SH-SY5Y (cell line): ENCODE measurements at regions not wholly inside any gene's neighbourhood (a gene's known extent, or its start where the extent isn't known, plus 50 kb on each side); places are given as distances from the start of the nearest gene placed in this dataset.

Source experiments
- GATA2 ChIP-seq: IDR thresholded peaks from 2 replicates; pipeline ENCODE4 v1.6.1; 2011; ENCODE audit warnings: mild to moderate bottlenecking, low read depth, low read length
- GATA3 ChIP-seq: IDR thresholded peaks from 2 replicates; pipeline ENCODE4 v1.6.1; 2011; ENCODE audit warnings: low read depth, mild to moderate bottlenecking, low read length, moderate library complexity

- TF ChIP-seq GATA3 (no peak), GATA2 (no peak)
Observed at GRCh38 chr2:117232305-117232704, 582.2 kb upstream of the DDX18 start.

DNA sequence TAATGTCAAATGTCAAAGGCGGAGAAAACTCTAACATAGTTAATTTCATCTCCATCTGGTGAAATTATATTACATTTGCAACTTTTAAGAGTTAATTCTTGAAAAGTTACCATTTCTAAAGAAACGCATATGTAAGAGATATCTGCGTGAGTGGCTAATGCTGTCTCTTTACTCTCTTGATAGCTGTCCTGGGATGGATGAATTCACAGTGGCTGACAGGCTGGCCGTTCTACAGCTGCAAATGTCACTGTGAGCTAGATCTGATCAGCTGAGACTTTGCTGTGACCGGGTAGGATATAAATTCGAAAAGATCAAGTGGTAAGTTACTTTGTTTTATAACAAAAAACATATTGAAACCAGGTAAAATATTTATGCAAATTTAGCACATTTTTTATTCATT lies 557.1 kb upstream of the DDX18 start:
- no peak for TF ChIP-seq GATA2
- no peak for TF ChIP-seq GATA3

DNA sequence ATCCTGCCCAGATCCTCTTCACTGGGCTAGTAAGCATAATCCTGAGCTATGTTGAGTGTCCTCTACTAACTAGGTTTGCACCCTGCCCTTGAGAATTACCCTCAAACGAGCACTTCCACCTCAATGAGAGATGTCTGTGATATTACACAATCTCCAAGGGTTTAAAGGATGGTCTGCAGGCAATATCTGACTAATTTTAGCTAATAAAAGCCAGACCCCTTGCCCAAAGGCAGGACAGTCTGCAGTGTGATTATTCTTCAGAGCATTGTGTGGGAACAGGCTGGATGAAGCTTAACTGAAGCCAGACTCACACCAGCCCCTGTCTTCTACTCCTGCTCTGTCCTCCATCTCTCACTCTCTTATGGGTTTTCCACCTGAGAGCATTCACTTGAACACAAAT lies 544.9 kb upstream of the DDX18 start:
- TF ChIP-seq GATA2 (peak; percentile 79), GATA3 (peak; percentile 54; the same call in 1 of the 2 replicates)

- TF ChIP-seq GATA2 (no peak), GATA3 (no peak)
Observed at GRCh38 chr2:117271631-117272030, 542.9 kb upstream of the DDX18 start.

- TF ChIP-seq GATA3 (no peak), GATA2 (no peak)
Observed at GRCh38 chr2:117273009-117273671, 541.4 kb upstream of the DDX18 start.

- TF ChIP-seq GATA2 (no peak), GATA3 (no peak)
Observed at GRCh38 chr2:117293012-117293411, 521.5 kb upstream of the DDX18 start.

DNA sequence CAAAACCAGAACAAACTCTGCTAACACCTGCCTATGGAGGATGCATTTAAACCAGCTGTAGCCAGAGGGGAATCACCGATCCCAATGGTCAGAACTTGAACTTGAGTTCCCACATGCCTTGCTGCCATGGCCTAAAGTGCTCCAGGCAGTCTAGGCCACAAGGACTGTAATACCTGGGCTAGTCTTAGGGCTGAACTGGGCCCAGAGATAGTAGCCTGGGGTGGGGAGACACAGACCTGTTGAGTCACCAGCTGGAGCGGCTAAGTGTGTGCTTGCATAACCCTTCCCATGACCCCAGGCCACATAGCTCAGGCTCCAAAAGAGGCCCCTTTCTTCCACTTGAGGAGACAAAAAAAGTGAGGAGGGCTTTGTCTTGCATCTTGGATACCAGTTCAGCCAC lies 515.0 kb upstream of the DDX18 start:
- no peak for TF ChIP-seq GATA3
- TF ChIP-seq GATA2: no peak

DNA sequence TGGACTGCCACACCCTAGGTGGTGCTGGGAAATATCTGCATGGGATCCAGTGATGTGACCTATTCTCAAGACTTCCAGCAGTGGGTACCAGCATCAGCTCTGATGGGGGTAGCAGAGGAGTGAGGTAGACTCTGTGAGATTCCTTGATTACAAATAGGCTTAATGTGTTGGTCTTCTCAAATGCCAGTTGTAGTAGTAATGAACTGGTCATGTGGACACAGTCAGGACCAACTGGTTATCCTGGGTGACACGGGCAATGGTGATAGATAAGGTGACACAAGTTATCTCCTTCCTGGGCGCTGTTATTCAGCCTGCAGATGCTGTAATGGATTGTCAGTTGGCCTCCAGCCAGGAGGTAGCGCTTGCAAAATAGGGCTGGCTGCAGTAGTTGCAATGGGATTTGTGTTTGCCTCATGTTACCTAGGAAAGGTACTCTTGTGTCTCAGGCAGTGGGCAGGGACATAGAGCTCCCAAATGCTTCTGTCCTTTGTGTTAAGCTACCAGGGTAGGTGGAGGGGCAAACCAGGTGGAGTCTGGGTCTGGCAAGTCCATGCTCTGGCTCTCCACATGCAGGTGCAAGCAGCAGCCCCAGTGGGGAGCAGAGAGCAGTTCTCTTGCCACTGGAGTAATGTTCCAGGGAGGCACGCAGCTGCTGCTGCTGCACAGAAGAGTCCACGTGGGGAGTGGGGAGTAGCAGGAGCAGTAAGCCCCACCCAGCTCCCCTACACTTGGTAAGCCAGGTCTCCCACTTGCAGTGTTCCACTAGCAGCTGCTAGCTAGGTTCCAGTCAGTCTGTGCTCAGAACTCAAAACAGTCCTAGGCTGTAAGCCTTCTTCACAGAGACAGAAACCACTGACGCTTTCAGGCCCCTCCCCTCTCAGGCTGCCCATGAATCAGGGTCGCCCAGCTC lies 505.4 kb upstream of the DDX18 start:
- no peak for TF ChIP-seq GATA3
- 0 out of 2 replicates have a peak, but pooled peaks have one; percentile 15 for TF ChIP-seq GATA2

DNA sequence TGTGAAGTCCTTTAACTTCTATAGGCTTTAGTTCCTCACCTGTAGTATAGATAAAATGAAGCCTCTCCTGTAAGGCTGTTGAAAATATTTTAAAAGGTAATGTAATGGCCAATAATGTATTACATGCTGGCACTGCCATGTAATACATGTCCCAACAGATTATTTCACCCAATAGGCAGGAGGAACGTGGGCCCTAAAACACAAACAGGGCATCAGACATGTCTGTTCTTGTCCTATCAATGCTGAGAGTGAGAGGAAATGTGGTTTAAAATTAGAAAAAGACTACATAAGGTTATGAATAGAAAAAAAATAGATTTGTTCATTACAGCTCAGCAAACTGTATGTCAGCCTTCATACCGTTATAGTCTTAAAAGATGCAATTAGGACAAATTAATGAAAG lies 492.7 kb upstream of the DDX18 start:
- TF ChIP-seq GATA3 (no peak), GATA2 (no peak)

DNA sequence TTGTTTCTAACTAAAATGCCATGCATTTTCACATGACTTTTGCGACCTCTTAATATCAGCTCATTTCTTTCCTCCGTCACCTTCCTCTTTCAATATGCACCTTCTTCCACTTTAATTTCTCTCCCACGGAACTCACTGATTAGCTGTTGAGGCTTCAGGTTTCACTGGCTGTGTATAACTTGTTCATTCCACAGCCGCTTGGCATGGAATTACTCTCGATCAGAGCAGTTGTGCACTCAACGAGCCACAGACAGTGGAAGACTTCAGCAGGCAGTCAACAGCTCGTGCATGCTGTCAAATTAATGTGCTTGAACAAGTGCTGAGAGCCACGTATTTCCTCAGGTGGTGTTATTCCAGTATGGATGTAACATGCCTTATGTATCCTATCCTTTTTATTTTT lies 491.2 kb upstream of the DDX18 start:
- TF ChIP-seq GATA2 (no peak), GATA3 (no peak)

DNA sequence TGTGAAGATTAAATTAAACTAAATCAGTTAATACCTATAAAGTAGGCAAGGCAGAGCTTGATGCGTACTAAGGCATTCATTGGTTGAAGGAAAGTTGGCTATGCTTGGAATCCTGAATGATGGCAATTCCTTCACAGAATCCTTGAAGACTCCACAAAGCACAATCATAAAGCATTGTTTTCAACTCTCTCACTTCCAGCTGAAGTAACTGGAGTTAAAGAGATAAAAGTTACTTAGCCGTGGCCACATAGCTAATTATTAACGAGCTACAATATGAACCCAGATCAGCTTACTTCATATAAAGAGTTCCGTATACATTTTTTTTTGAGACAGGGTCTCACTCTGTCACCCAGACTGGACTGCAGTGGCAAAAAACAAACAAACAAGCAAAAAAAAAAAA lies 483.9 kb upstream of the DDX18 start:
- TF ChIP-seq GATA2 (no peak), GATA3 (no peak)

DNA sequence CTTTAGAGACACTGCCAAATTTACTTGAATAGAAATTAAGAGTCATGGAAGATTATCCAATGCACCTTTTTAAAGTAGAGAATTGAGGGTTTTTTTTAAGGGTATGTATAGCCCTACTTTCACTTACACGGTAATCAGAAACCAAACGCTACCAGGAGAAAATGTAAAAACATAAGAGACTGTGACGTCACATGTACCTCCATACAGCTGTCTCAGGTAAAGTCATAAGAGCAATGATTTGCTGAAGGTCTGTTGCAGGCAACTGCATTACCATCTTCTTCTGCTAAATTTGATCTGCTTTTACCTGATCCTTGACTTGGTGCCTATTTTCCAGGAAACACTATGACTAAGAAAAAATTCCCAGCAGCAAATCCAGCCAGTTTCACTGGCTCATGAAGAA lies 478.5 kb upstream of the DDX18 start:
- TF ChIP-seq GATA2: no peak
- no peak for TF ChIP-seq GATA3

GRCh38 chr2:117336496-117336895 lies 478.0 kb upstream of the DDX18 start:
- TF ChIP-seq GATA2 (peak; percentile 67), GATA3 (peak; percentile 57)

GRCh38 chr2:117339980-117340379 lies 474.5 kb upstream of the DDX18 start:
- TF ChIP-seq GATA2: no peak
- TF ChIP-seq GATA3: no peak

- TF ChIP-seq GATA3 (no peak), GATA2 (no peak)
Observed at GRCh38 chr2:117341690-117342089, 472.8 kb upstream of the DDX18 start.

- TF ChIP-seq GATA3 (no peak), GATA2 (peak; percentile 22; the same call in 1 of the 2 replicates)
Observed at GRCh38 chr2:117342415-117342814, 472.1 kb upstream of the DDX18 start.
